Neural progenitor cell (in vitro differentiated cells): ENCODE measurements at regions not wholly inside any gene's neighbourhood (a gene's known extent, or its start where the extent isn't known, plus 50 kb on each side); places are given as distances from the start of the nearest gene placed in this dataset.

Experiments used
- EZH2 ChIP-seq: fragments of 200-600 bp; sonication (generic); IDR thresholded peaks from 2 replicates; pipeline ENCODE4 v1.6.1; 2017; ENCODE audit warnings: antibody characterized with exemption, mild to moderate bottlenecking, moderate library complexity
- EZH2phosphoT487 ChIP-seq: fragments of 200-600 bp; sonication (generic); IDR thresholded peaks from 2 replicates; pipeline ENCODE4 v1.6.1; 2017; ENCODE audit warnings: antibody characterized with exemption
- TF ChIP-seq, protein P1 (sequence below): fragments of 200-600 bp; sonication (generic); IDR thresholded peaks from 2 replicates; pipeline ENCODE4 v1.5.1; 2017; ENCODE audit warnings: antibody characterized with exemption, mild to moderate bottlenecking

DNA sequence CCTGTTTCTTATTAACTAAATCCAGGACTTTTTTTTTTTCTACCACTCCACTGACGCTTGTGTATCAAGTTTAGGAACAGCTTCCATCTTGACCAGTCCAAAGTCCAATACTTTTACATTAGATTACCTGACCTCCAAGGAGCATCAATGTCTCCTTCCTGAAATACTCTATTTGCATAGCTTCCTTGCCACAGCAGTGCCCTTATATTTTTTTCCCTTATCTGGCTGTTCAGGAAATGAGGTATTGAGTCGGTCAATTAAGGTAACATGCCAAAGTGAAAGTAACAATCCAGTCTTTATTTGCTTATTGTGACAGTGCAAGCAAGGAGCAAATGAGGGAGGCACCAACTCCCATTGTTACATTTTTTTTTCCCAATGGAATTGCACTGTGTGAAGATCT lies 730.8 kb upstream of the NDST4 start:
- TF ChIP-seq, protein P1, sequence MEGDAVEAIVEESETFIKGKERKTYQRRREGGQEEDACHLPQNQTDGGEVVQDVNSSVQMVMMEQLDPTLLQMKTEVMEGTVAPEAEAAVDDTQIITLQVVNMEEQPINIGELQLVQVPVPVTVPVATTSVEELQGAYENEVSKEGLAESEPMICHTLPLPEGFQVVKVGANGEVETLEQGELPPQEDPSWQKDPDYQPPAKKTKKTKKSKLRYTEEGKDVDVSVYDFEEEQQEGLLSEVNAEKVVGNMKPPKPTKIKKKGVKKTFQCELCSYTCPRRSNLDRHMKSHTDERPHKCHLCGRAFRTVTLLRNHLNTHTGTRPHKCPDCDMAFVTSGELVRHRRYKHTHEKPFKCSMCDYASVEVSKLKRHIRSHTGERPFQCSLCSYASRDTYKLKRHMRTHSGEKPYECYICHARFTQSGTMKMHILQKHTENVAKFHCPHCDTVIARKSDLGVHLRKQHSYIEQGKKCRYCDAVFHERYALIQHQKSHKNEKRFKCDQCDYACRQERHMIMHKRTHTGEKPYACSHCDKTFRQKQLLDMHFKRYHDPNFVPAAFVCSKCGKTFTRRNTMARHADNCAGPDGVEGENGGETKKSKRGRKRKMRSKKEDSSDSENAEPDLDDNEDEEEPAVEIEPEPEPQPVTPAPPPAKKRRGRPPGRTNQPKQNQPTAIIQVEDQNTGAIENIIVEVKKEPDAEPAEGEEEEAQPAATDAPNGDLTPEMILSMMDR, result no peak
- TF ChIP-seq EZH2 (no peak), EZH2phosphoT487 (no peak)
